ENCODE measurements at regions not wholly inside any gene's neighbourhood (a gene's known extent, or its start where the extent isn't known, plus 50 kb on each side); places are given as distances from the start of the nearest gene placed in this dataset.
A peak's percentile ranks its signal among the peaks of the same experiment; 100 is the strongest.

DNA sequence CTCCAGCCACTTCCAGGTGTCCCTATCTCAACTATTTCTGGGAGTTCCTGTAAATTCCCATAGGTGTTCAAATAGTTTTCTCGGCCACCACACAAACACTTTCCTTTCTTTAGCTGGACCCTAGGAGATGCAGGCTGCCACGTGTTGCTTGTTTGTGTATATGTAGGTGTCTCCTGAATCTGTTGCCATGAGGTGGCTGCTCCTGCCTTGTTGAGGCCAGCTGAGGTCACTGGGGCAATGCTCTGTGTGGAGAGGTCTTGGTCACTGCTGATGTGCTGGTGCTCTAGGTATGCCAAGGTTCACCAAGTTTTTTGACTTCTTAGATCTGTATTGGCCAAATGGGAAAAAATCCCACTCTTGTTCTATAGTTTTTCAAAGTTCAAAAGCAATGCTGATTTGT is 132.5 kb upstream of the CHD1 start:
- Histone ChIP-seq H4K5ac (ENCODE audit: insufficient read length, low read depth, low read length) (no peak overlapping the region), H3K9ac (ENCODE audit: extremely low read depth, insufficient read length, low read length) (peak overlapping the region; percentile 11), H2BK120ac (ENCODE audit: low read depth, low read length, poor library complexity, severe bottlenecking) (no peak overlapping the region), H4K20me1 (ENCODE audit: control insufficient read depth, insufficient read depth, insufficient read length) (no peaks in the 10 kb centered on the region), H3K14ac (ENCODE audit: insufficient read depth, low read length) (no peak overlapping the region), H2BK20ac (ENCODE audit: low read depth, low read length, poor library complexity, severe bottlenecking) (no peak overlapping the region), H3K79me1 (ENCODE audit: insufficient read depth, low read depth, low read length, poor library complexity, severe bottlenecking) (no peaks in the 10 kb centered on the region), H3K4me1 (ENCODE audit: insufficient read depth, low read length) (no peaks in the 10 kb centered on the region), H3K56ac (ENCODE audit: insufficient read length, low read depth, low read length) (no peak overlapping the region), H2AK5ac (ENCODE audit: insufficient read length, low read length) (no peak overlapping the region), H2AFZ (ENCODE audit: low read length) (no peak overlapping the region), H2BK12ac (ENCODE audit: insufficient read length, low read depth, low read length) (no peak overlapping the region), H3K4me2 (ENCODE audit: insufficient read depth, insufficient read length, low read length) (no peak overlapping the region), H3K27ac (ENCODE audit: insufficient read length, low read depth, low read length) (no peak overlapping the region), H3K18ac (ENCODE audit: insufficient read length, low read depth, low read length) (no peak overlapping the region), H3K23me2 (ENCODE audit: insufficient read length, low read depth, low read length, poor library complexity, severe bottlenecking) (no peaks in the 10 kb centered on the region), H3K4ac (ENCODE audit: low read depth, low read length) (no peak overlapping the region), H3T11ph (ENCODE audit: low read length) (no peak overlapping the region), H3K23ac (ENCODE audit: insufficient read length, low read depth, low read length) (no peak overlapping the region), H4K91ac (ENCODE audit: insufficient read length, low read depth, low read length) (no peak overlapping the region), H3K27me3 (ENCODE audit: insufficient read depth, low read length) (no peaks in the 10 kb centered on the region; the same call in 1 of the 2 replicates), H4K8ac (replicated peaks; ENCODE audit: insufficient read length, low read depth, low read length) (no peak overlapping the region), H2BK15ac (ENCODE audit: low read depth, low read length) (no peak overlapping the region), H3K9me3 (ENCODE audit: control insufficient read depth, low read depth, low read length) (no peaks in the 10 kb centered on the region), H2BK5ac (ENCODE audit: insufficient read length, low read length) (no peak overlapping the region), H3K79me2 (ENCODE audit: insufficient read depth, low read length) (no peaks in the 10 kb centered on the region)
- TF ChIP-seq, protein P1, sequence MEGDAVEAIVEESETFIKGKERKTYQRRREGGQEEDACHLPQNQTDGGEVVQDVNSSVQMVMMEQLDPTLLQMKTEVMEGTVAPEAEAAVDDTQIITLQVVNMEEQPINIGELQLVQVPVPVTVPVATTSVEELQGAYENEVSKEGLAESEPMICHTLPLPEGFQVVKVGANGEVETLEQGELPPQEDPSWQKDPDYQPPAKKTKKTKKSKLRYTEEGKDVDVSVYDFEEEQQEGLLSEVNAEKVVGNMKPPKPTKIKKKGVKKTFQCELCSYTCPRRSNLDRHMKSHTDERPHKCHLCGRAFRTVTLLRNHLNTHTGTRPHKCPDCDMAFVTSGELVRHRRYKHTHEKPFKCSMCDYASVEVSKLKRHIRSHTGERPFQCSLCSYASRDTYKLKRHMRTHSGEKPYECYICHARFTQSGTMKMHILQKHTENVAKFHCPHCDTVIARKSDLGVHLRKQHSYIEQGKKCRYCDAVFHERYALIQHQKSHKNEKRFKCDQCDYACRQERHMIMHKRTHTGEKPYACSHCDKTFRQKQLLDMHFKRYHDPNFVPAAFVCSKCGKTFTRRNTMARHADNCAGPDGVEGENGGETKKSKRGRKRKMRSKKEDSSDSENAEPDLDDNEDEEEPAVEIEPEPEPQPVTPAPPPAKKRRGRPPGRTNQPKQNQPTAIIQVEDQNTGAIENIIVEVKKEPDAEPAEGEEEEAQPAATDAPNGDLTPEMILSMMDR (conservative IDR thresholded peaks at IDR 0.05), result no peak
- Mint-ChIP-seq H3K4me1 (peaks cover 3% of the 10 kb centered on the region in 2 experiments), H3K9me3 (no peaks in the 10 kb centered on the region), H3K4me3 (no peak overlapping the region), H3K27me3 (ENCODE audit: low read depth) (0 out of 2 replicates have a peak, but pooled peaks cover 2% of the 10 kb centered on the region), H3K27ac (peak overlapping the region in 1 of 3 experiments; percentile 33; a peak in 1 of 7 replicates), H3K36me3 (ENCODE audit: insufficient read depth in 1 of 3, low read depth in 3 of 3) (no peaks in the 10 kb centered on the region)
- no CpG with 5 or more reads among the region's 2 CpGs for WGBS (ENCODE audit: extremely low coverage, insufficient read length, low lambda C conversion rate)
- DNase-seq, result no peak
